ENCODE measurements at regions not wholly inside any gene's neighbourhood (a gene's known extent, or its start where the extent isn't known, plus 50 kb on each side); places are given as distances from the start of the nearest gene placed in this dataset.

DNA sequence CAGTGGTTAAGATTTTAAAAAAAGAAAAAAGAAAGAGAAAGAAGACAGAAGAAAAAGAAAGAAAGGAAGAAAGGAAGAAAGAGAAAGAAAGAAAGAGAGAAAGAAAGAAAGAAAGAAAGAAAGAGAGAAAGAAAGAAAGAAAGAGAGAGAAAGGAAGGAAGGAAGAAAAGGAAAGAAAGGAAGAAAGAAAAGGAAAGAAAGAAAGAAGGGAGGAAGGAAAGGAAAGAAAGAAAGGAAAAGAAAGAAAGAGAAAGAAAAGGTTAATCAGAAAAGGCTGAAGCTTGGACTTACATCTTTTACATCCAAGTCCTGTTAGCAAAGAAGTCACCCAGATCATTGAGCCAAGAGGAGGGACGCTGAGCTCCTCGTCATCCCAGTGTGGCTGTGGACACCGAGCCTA, 70.0 kb downstream of the IRX2 start:
- no peaks in the 10 kb centered on the region for H3K4me1 ChIP-seq (ENCODE audit: low read depth)
- H3K9me3 ChIP-seq = peaks cover 5% of the 10 kb centered on the region
- no peaks in the 10 kb centered on the region for H3K36me3 ChIP-seq (ENCODE audit: low read depth)
- DNase-seq (no peak), ATAC-seq (no peak)
- TF ChIP-seq CTCF (IDR thresholded peaks at IDR 0.05) = no peak
- intact Hi-C loops (cut with DNase I, micrococcal nuclease) = no loop called here
- H3K4me3 ChIP-seq = no peak overlapping the region

- H3K4me3 ChIP-seq = no peak overlapping the region
- H3K4me1 ChIP-seq (ENCODE audit: low read depth) = no peaks in the 10 kb centered on the region
- DNase-seq (no peak), ATAC-seq (no peak)
- intact Hi-C loops (cut with DNase I, micrococcal nuclease) = no loop called here
- H3K9me3 ChIP-seq = peaks cover 5% of the 10 kb centered on the region
- no peak for TF ChIP-seq CTCF (IDR thresholded peaks at IDR 0.05)
- H3K36me3 ChIP-seq (ENCODE audit: low read depth) = no peaks in the 10 kb centered on the region
Observed at GRCh38 chr5:2680979-2681378, 70.5 kb downstream of the IRX2 start.

DNA sequence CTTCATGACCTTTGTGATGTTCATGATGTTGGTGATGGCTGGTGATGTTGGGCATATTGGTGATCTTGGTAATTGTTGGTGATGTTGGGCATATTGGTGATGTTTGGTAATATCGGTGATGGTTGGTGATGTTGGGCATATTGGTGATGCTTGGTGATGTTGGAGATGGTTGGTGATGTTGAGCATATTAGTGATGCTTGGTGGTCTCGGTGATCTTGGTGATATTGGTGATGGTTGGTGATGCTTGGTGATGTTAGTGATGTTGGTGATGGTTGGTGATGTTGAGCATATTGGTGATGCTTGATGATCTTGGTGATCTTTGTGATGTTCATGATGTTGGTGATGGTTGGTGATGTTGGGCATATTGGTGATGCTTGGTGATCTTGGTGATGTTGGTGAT, 73.8 kb downstream of the IRX2 start:
- Histone ChIP-seq H3K9me3 (peaks cover 5% of the 10 kb centered on the region), H3K4me3 (no peak overlapping the region), H3K36me3 (ENCODE audit: low read depth) (no peaks in the 10 kb centered on the region), H3K4me1 (ENCODE audit: low read depth) (no peaks in the 10 kb centered on the region)
- no peak for ATAC-seq
- no peak for TF ChIP-seq CTCF (IDR thresholded peaks at IDR 0.05)
- intact Hi-C loops (cut with DNase I, micrococcal nuclease) = no loop called here
- no peak for DNase-seq

DNA sequence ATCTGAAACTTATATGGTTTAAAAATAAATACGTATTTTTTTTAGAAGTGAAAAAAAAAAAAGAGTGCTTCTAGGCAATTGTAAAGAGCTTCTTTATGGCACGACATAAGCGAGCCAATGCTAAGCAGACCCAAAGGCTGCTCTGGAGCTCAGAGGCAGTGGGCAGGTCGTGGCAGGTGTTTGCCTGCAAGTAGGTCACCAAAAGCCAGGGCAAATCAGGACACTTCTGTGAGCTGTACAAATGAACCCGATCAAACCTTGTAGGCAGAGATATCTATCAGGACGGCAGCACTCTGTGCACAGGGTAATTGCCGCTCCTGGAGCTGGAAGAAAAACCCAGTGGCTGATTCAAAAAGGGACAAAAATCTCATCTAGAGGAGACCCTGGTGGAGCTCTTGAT, 75.9 kb downstream of the IRX2 start:
- Histone ChIP-seq H3K36me3 (ENCODE audit: low read depth) (no peaks in the 10 kb centered on the region), H3K4me1 (ENCODE audit: low read depth) (no peaks in the 10 kb centered on the region), H3K4me3 (no peak overlapping the region), H3K9me3 (peaks cover 5% of the 10 kb centered on the region)
- intact Hi-C loops (cut with DNase I, micrococcal nuclease) = no loop called here
- no peak for ATAC-seq
- DNase-seq = no peak
- no peak for TF ChIP-seq CTCF (IDR thresholded peaks at IDR 0.05)

- DNase-seq = no peak
- Histone ChIP-seq H3K4me1 (ENCODE audit: low read depth) (no peaks in the 10 kb centered on the region), H3K36me3 (ENCODE audit: low read depth) (no peaks in the 10 kb centered on the region), H3K4me3 (no peak overlapping the region), H3K9me3 (peaks cover 5% of the 10 kb centered on the region)
- ATAC-seq = no peak
- intact Hi-C loops (cut with DNase I, micrococcal nuclease) = no loop called here
- TF ChIP-seq CTCF (IDR thresholded peaks at IDR 0.05) = no peak
Observed at GRCh38 chr5:2674456-2674855, 77.0 kb downstream of the IRX2 start.

DNA sequence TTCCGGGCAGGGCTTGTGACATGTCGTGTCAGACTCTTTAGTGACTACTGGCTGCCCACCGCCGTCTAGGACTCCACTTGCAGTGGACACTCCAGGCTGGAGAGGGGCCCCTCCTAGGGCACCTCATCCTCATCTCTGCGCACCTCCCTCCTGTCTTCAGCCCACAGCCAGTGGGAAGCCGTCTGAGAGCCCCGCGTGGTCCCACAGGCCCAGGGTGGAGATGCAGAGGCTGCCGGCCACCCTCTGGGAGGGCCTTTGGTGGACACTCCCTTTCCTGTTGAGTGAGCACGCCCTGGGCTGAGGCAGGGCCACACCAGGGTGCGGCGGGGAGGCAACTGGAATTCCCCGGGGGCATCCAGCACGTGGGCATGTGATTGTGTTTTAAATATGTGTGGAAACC, 80.5 kb downstream of the IRX2 start:
- intact Hi-C loops (cut with DNase I, micrococcal nuclease) = no loop called here
- Histone ChIP-seq H3K4me3 (no peak overlapping the region), H3K9me3 (no peaks in the 10 kb centered on the region), H3K36me3 (ENCODE audit: low read depth) (no peaks in the 10 kb centered on the region), H3K4me1 (ENCODE audit: low read depth) (no peaks in the 10 kb centered on the region)
- DNase-seq = no peak
- TF ChIP-seq CTCF (IDR thresholded peaks at IDR 0.05) = no peak
- ATAC-seq = no peak

All from mucosa of descending colon (tissue), 3 donors.